ENCODE measurements at regions not wholly inside any gene's neighbourhood (a gene's known extent, or its start where the extent isn't known, plus 50 kb on each side); places are given as distances from the start of the nearest gene placed in this dataset.

DNA sequence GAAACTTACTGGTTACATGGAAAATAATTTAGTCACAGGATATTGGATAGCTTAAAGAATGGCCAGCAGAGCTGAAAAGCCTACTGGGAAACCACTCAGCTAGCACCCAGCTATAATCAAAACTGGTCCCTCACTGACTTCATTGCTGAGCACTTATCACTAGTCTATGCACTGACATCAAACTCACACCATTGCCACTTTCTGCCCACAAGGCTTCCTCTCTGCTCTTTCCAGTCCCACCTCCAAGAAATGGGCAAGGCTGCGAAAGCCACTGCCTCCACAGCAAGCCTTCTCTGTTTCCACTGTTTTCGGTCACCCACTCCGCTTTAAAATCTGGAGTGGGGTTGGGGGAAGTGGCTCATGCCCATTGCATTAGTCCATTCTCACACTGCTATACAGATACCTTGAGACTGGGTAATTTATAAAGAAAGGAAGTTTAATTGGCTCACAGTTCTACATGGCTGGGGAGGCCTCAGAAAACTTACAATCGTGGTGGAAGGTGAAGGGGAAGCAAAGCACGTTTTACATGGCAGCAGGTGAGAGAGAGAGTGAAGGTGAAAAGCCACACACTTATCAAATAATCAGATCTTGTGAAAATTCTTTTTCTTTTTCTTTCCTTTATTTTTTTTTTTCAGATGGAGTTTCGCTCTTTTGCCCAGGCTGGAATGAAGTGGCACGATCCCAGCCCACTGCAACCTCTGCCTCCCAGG lies 77.0 kb upstream of the CERS6 start:
- no peak for DNase-seq

DNA sequence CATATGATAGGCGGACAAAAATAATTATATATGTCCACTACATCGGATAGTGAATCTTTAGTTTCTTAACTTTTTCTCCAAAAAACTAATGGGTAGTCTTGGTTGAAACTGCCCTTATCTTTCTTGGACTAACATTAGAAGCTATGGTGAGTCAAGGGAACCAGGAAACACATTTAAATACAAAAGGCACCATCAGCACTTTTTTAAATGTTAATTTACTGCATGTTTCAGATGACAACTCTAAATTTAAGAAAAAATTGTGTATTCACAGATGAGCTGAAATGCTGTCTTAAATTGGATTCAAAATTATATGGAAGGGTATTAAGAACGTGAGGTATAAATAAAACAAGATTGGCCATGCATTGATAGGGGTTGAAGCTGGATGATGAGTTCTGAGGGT lies 75.6 kb upstream of the CERS6 start:
- no peak for DNase-seq

DNA sequence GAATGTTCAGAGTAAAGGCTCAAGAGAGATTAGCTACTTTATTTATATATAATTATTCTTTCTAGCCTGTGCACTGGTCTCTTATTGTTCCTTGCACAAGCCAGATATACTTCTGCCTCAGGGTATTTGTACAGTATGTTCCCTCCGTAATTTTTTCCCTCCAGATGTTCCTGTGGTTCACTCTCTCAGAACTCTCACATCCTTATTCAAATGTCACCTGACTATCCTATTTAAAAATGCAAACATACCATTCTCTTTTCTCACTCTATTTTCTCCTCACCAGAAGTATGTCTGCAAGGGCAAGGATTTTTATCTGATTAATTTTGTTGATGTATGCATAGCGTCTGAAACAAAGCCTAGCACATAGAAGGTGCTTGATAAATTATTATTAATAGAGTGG lies 64.0 kb upstream of the CERS6 start:
- DNase-seq: peak; percentile 22

DNA sequence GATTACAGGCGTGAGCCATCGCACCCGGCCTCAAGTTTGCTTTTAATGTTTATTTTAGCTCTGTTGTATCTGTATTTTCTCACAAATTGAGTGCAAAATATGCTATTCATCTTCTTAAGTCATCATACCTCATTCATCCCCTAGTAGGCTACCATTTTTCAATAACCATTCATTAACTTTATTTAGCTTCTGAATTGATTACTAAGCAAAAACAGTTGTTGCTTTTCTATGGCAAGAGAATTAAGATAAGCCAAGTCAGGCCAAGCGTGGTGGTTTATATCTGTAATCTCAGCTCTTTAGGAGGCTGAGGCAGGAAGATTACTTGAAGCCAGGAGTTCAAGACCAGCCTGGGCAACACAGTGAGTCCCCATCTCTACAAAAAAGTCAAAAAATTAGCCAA lies 63.3 kb upstream of the CERS6 start:
- DNase-seq: no peak

DNA sequence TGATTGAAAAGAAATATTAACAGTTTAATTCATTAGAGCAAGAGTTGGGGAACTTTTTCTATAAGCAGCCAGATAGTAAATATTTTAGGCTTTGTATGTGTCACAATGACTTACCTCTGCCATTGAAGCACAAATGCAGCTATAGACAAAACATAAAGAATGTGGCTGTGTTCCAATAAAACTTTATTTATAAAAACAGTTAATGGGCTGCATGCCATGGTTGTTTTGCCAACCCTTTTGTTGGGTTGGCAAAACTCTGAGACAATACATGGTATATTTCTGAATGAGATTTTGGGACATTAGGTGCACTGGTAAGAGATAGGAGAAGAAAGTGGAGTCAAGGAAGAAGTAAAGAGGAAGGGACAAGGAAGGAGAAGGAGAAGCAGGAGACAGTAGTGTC lies 61.8 kb upstream of the CERS6 start:
- no peak for DNase-seq

DNA sequence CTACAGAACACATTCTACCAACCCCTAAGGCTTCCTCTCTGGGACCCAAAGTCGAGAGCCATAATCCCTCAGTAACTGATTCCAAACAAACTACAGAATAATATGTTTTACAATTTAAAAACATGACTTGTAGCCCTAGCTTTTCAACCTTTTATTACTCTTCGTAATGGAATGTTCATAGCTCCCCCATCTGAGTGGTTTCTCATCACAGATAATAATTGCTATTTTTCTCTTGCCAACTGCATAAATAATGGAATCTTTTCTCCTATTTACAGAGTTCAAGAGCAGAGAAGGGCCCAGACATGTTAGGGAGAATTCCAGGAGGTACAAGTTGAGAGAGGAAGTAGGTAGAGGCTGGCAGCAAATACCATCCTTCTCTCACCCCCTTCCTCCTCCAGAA lies 59.9 kb upstream of the CERS6 start:
- DNase-seq: peak; percentile 29

DNA sequence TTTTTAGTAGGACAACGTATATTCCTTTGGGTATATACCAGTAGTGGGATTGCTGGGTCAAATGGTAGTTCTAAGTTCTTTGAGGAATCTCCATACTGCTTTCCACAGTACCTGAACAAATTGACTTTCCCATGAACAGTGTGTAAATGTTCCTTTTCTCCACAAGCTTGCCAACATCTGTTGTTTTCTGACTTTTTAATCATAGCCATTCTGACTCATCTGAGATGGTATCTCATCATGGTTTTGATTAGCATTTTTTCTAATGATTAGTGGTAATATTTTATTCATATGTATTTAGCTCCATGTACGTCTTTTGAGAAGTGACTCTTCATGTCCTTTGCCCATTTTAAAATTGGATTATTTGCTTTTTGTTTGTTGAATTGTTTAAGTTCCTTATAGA lies 58.4 kb upstream of the CERS6 start:
- DNase-seq: no peak

DNA sequence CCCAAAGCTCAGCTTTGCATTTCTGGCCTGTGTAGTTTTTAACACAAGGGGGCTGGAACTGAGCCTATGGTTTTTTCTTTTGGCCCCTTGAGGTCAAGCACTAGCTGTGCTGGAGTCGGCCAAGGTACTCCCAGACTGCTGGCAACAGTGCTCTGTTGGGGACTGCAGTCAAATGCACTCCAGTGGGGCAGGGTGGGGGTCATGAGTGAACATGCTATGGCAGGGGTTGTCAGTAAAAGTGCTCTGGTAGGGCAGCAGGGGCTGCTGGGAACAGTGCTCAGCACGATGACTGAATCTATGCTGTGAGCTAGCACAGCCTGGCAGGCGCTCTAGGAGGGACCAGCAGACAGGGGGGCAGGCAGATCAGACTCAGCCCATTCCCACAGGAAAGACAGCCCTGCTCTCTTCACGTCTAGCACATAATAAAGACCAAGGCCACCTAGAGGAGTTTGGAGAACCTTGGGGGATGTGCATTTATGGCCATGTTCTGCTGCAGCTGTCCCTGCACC lies 55.0 kb upstream of the CERS6 start:
- no peak for DNase-seq

DNA sequence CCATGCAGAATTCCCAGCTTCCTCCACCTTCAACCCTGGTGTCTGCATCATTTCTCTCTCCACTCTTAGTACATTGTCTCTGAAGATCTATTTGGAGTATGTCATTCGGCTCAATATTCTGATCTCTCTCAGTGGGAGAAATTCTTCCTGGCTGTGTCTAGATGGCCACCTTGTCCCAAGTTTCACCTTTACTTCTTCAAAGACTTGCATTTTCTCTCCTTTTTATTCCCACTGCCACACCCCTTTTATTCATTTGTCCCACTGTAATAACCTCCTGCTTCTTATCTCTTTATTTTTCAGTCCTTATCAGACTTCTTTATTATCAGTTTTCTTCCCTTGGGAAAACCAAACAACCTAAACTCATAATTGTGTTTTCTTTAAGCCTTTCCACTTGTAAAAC lies 54.3 kb upstream of the CERS6 start:
- DNase-seq: no peak

DNA sequence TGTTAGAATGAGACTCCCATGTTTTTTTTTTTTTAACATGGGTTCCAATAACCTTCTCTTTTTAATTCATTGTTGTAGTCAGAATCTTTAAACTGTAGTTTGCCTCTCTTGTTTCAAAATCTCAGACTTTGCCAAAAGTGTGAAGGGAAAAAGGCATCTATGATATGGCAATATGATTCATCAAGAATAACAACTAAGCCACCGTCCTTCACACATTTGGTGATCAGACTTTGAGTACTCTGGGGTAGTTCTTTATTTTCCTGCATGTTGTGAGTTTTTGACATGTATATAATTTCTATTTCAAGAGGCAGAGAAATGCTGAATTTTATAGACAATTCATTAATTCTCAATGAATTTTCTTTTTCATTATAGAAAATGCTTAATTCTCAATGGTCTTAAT lies 53.5 kb upstream of the CERS6 start:
- no peak for DNase-seq

DNA sequence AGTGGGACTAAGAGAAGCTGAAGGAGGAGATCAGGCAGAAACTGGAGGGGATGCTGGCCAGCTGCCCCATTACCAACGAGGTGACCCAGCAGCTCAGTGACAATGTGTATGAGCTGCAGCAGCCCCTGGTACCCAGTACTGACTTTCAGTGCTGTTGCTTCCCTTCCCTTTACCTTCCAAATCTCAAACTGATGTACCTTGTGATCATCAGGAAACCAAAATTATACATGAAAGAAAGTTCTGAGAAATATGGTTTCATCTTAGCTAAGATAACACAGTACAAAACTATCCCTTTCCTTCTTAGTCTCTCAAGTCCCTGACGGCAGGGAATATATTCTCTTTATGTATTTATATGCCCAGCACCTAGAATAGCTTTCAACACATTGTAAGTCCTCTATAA lies 52.3 kb upstream of the CERS6 start:
- DNase-seq: no peak

DNA sequence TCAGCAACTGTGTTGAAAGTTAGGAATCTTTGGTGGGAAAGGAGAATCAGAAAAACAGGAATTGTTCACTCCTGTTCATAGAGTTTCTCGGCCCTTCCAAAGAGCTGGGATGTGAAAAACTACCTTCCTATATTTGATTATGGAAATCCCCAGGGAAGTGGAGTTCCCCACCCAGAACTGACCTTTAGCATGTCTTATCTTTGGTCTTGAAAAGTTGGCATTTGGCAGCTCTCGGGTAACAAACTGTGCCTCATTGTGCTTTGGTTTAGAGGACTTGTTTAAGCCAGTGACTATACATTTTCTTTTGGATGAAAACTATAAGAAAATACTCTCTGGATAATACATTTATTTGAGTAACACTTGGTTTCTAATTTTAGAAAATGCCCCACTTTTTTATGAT lies 51.3 kb upstream of the CERS6 start:
- DNase-seq: no peak
